Gastroesophageal sphincter (tissue), 3 donors: ENCODE measurements at regions not wholly inside any gene's neighbourhood (a gene's known extent, or its start where the extent isn't known, plus 50 kb on each side); places are given as distances from the start of the nearest gene placed in this dataset.

Experiments used
- CTCF ChIP-seq, 4 experiments: fragments of 200-600 bp in 2 of 4; fragments of 450-650 bp in 2 of 4; sonication (generic) in 1 of 4; IDR thresholded peaks; one replicate each; pipeline ENCODE4 v1.5.1; 2017 to 2019; ENCODE audit warnings: antibody characterized with exemption in 4 of 4, mild to moderate bottlenecking in 2 of 4, moderate library complexity in 2 of 4
- EP300 ChIP-seq: sonication (generic); formaldehyde crosslinking; IDR thresholded peaks from one replicate; pipeline ENCODE4 v1.6.1; 2017; ENCODE audit warnings: antibody characterized with exemption, mild to moderate bottlenecking
- POLR2A ChIP-seq, 2 donors: fragments of 450-650 bp; IDR thresholded peaks; one replicate each; pipeline ENCODE4 v1.6.1; 2017; ENCODE audit warnings: antibody characterized with exemption in 2 of 2, mild to moderate bottlenecking in 2 of 2, moderate library complexity in 1 of 2
- POLR2AphosphoS5 ChIP-seq: sonication (generic); formaldehyde crosslinking; IDR thresholded peaks from one replicate; pipeline ENCODE4 v1.6.1; 2017; ENCODE audit warnings: antibody characterized with exemption

DNA sequence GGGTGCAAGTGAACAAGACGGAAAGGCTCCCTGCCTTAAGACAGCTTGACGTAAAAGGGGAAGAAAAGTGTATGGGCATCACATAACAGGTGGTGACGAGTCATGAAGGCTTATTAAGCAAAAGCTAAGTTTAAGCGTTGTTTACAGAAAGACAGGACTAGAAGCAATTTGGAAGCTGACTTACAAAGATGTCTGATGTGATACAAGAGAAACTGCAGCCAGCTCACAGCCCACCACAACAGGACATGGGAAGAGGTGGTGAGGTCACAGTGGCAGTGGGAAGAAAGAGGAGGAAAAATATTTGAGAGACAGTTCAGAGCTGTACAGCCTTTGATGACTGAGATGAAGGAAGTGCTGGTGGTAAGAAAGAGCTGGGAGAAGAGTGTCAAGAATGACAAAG is 181.6 kb downstream of the KLF12 start:
- TF ChIP-seq POLR2A (IDR thresholded peaks at IDR 0.05) (no peak), CTCF (IDR thresholded peaks at IDR 0.05) (no peak), POLR2AphosphoS5 (no peak), EP300 (no peak)
